H1 (cell line): ENCODE measurements at regions not wholly inside any gene's neighbourhood (a gene's known extent, or its start where the extent isn't known, plus 50 kb on each side); places are given as distances from the start of the nearest gene placed in this dataset.

Experiments used
- CTCF ChIA-PET: fragments of 300-600 bp; sonication (Branson Sonifier 250); formaldehyde crosslinking; loops from one replicate; lab custom pipeline; 2021; ENCODE audit not compliant: partially characterized antibody; lab: Charles Lee
- POLR2A ChIA-PET: fragments of 300-600 bp; sonication (Branson Sonifier 250); formaldehyde crosslinking; loops from one replicate; lab custom pipeline; 2021; ENCODE audit warnings: inconsistent platforms; ENCODE audit not compliant: partially characterized antibody; lab: Charles Lee
- DNase-seq, 2 experiments: peaks; one replicate each; pipeline versions ENCODE4 v3.0.0 to v3.0.0-alpha.2; 2010 to 2022; ENCODE audit warnings: low spot score in 2 of 2, low read depth in 1 of 2, mixed read lengths in 1 of 2
- FAIRE-seq: peaks from 2 replicates; lab custom pipeline; 2011; peaks lifted over from hg19 to GRCh38; lab: Jason Lieb, UNC
- H2AFZ ChIP-seq: 2 replicates; pipeline ENCODE4 v1.8.1; 2012; ENCODE audit warnings: low read length, inconsistent platforms
- H2AK5ac ChIP-seq: 2 replicates; pipeline ENCODE4 v1.6.1; 2013; ENCODE audit warnings: low read depth, low read length
- H2BK120ac ChIP-seq: replicated peaks from 2 replicates; pipeline ENCODE3; 2013; ENCODE audit warnings: low read depth, low read length, inconsistent platforms
- H2BK12ac ChIP-seq: 2 replicates; pipeline ENCODE4 v1.6.1; 2013; ENCODE audit warnings: low read depth, low read length
- H2BK15ac ChIP-seq: 2 replicates; pipeline ENCODE4 v1.6.1; 2013; ENCODE audit warnings: low read length
- H2BK20ac ChIP-seq: 2 replicates; pipeline ENCODE4 v1.6.1; 2013; ENCODE audit warnings: low read length
- H2BK5ac ChIP-seq: 2 replicates; pipeline ENCODE4 v1.6.1; 2013; ENCODE audit warnings: low read depth, low read length
- H3K14ac ChIP-seq: 2 replicates; pipeline ENCODE4 v1.6.1; 2013; ENCODE audit warnings: inconsistent platforms; ENCODE audit not compliant: insufficient read length
- H3K18ac ChIP-seq: 2 replicates; pipeline ENCODE4 v1.6.1; 2013; ENCODE audit warnings: low read length; ENCODE audit errors: extremely low read depth
- H3K23ac ChIP-seq: 2 replicates; pipeline ENCODE4 v1.6.1; 2013; ENCODE audit warnings: inconsistent platforms; ENCODE audit not compliant: insufficient read length
- H3K23me2 ChIP-seq: 2 replicates; pipeline ENCODE4 v1.6.1; 2013; ENCODE audit warnings: low read depth, low read length
- H3K27ac ChIP-seq: 2 replicates; pipeline ENCODE4 v1.6.1; 2011; ENCODE audit warnings: low read depth, low read length, inconsistent platforms
- H3K27me3 ChIP-seq, 4 experiments: replicated peaks in 1 of 4; 1 replicate in 1 of 4; 2 replicates in 3 of 4; pipeline versions ENCODE4 v1.6.1 to v1.8.1; 2011 to 2013; ENCODE audit warnings: low read length in 3 of 4, mild to moderate bottlenecking in 3 of 4, inconsistent platforms in 2 of 4, mixed read lengths in 2 of 4, moderate library complexity in 1 of 4; ENCODE audit not compliant: control insufficient read depth in 3 of 4, insufficient read depth in 3 of 4; ENCODE audit errors: extremely low read depth in 1 of 4
- H3K36me3 ChIP-seq, 4 experiments: 2 replicates each; pipeline versions ENCODE4 v1.6.1 to v1.8.1; 2011 to 2013; ENCODE audit warnings: mild to moderate bottlenecking in 4 of 4, low read length in 3 of 4, moderate library complexity in 2 of 4, control low read depth in 1 of 4, inconsistent platforms in 1 of 4; ENCODE audit not compliant: insufficient read depth in 4 of 4, control insufficient read depth in 2 of 4
- H3K4ac ChIP-seq: replicated peaks from 2 replicates; pipeline ENCODE3; 2013; ENCODE audit warnings: low read length, low read depth, mixed read lengths, inconsistent platforms; ENCODE audit not compliant: insufficient read length
- H3K4me1 ChIP-seq, 4 experiments: replicated peaks in 1 of 4; 1 replicate in 1 of 4; 2 replicates in 3 of 4; pipeline versions ENCODE4 v1.6.1 to v1.8.1; 2011 to 2013; ENCODE audit warnings: low read length in 3 of 4, inconsistent platforms in 2 of 4, mixed read lengths in 1 of 4; ENCODE audit not compliant: insufficient read depth in 4 of 4, control insufficient read depth in 3 of 4
- H3K4me2 ChIP-seq, 2 experiments: 2 replicates each; pipeline versions ENCODE4 v1.6.1 to v1.8.1; 2011 to 2013; ENCODE audit warnings: low read depth in 2 of 2, low read length in 2 of 2, control low read depth in 1 of 2, inconsistent platforms in 1 of 2, mild to moderate bottlenecking in 1 of 2; ENCODE audit not compliant: insufficient read depth in 1 of 2
- H3K4me3 ChIP-seq, 4 experiments: fragments of 200-600, 300-600 bp in 1 of 4; sonication (generic), shearing (Covaris generic), sonication (Bioruptor Twin) in 1 of 4; 2 replicates each; pipeline versions ENCODE4 v1.5.1 to v1.8.1; 2011 to 2016; ENCODE audit warnings: low read length in 4 of 4, low read depth in 3 of 4, control low read depth in 2 of 4, inconsistent platforms in 2 of 4, mild to moderate bottlenecking in 2 of 4, mixed read lengths in 1 of 4, moderate library complexity in 1 of 4; ENCODE audit not compliant: insufficient read depth in 2 of 4; ENCODE audit errors: extremely low read depth in 1 of 4
- H3K56ac ChIP-seq: replicated peaks from 2 replicates; pipeline ENCODE3; 2013; ENCODE audit warnings: low read depth, mild to moderate bottlenecking, mixed read lengths, low read length, inconsistent platforms; ENCODE audit not compliant: insufficient read length
- H3K79me1 ChIP-seq: 2 replicates; pipeline ENCODE4 v1.6.1; 2013; ENCODE audit warnings: low read depth, low read length, control low read depth
- H3K79me2 ChIP-seq, 2 experiments: 2 replicates each; pipeline versions ENCODE4 v1.6.1 to v1.8.1; 2012 to 2013; ENCODE audit warnings: low read length in 2 of 2, mild to moderate bottlenecking in 2 of 2, inconsistent platforms in 1 of 2; ENCODE audit not compliant: insufficient read depth in 2 of 2, control insufficient read depth in 1 of 2
- H3K9ac ChIP-seq, 4 experiments: replicated peaks in 1 of 4; 1 replicate in 1 of 4; 2 replicates in 3 of 4; pipeline versions ENCODE4 v1.6.1 to v1.8.1; 2011 to 2013; ENCODE audit warnings: low read depth in 3 of 4, low read length in 3 of 4, control low read depth in 2 of 4, mild to moderate bottlenecking in 2 of 4, moderate library complexity in 2 of 4, inconsistent platforms in 1 of 4; ENCODE audit errors: extremely low read depth in 1 of 4
- H3K9me3 ChIP-seq, 2 experiments: 2 replicates each; pipeline versions ENCODE4 v1.6.1 to v1.8.1; 2012 to 2013; ENCODE audit warnings: mild to moderate bottlenecking in 2 of 2, moderate library complexity in 2 of 2, control low read depth in 1 of 2, inconsistent platforms in 1 of 2, low read depth in 1 of 2, low read length in 1 of 2, mixed read lengths in 1 of 2; ENCODE audit not compliant: insufficient read depth in 2 of 2
- H4K20me1 ChIP-seq, 2 experiments: replicated peaks in 1 of 2; 2 replicates each; pipeline versions ENCODE3 to v1.8.1; 2011 to 2013; ENCODE audit warnings: inconsistent platforms in 2 of 2, low read length in 2 of 2, mild to moderate bottlenecking in 1 of 2; ENCODE audit not compliant: insufficient read depth in 2 of 2, control insufficient read depth in 1 of 2
- H4K5ac ChIP-seq: 2 replicates; pipeline ENCODE4 v1.6.1; 2013; ENCODE audit warnings: low read length, low read depth, mixed read lengths, inconsistent platforms; ENCODE audit not compliant: insufficient read length
- H4K8ac ChIP-seq: 2 replicates; pipeline ENCODE4 v1.8.0; 2013; ENCODE audit warnings: mild to moderate bottlenecking, moderate library complexity, low read length, inconsistent platforms; ENCODE audit not compliant: insufficient read depth; ENCODE audit errors: extremely low read depth
- H4K91ac ChIP-seq: replicated peaks from 2 replicates; pipeline ENCODE3; 2013; ENCODE audit warnings: low read length, mixed read lengths, inconsistent platforms; ENCODE audit not compliant: insufficient read length
- BCL11A ChIP-seq, 2 experiments: IDR thresholded peaks; one replicate each; pipeline ENCODE4 v1.6.1; 2011; ENCODE audit warnings: low read depth in 2 of 2, low read length in 2 of 2, mild to moderate bottlenecking in 2 of 2
- CBX5 ChIP-seq: fragments of 300-800, 300-1000 bp; sonication (generic); IDR thresholded peaks from 2 replicates; pipeline ENCODE4 v1.7.1; 2016; ENCODE audit warnings: antibody characterized with exemption, low read length, low read depth
- CBX8 ChIP-seq: fragments of 300-800, 300-1000 bp; sonication (generic); IDR thresholded peaks from 2 replicates; pipeline ENCODE4 v1.7.1; 2016; ENCODE audit warnings: low read depth, low read length, borderline replicate concordance
- CTBP2 ChIP-seq: IDR thresholded peaks from 2 replicates; pipeline ENCODE4 v1.7.0; 2011; ENCODE audit warnings: borderline replicate concordance, mild to moderate bottlenecking, moderate library complexity, mixed read lengths, low read length; ENCODE audit not compliant: insufficient read depth, insufficient read length
- EGR1 ChIP-seq: IDR thresholded peaks from 2 replicates; pipeline ENCODE4 v1.6.1; 2011; ENCODE audit warnings: low read depth, low read length, borderline replicate concordance
- EP300 ChIP-seq, 2 experiments: IDR thresholded peaks; 1 replicate in 1 of 2; 2 replicates in 1 of 2; pipeline ENCODE4 v1.6.1; 2011 to 2012; ENCODE audit warnings: low read depth in 2 of 2, low read length in 2 of 2, mild to moderate bottlenecking in 2 of 2, borderline replicate concordance in 1 of 2, inconsistent platforms in 1 of 2, moderate library complexity in 1 of 2
- GTF2F1 ChIP-seq: IDR thresholded peaks from 2 replicates; pipeline ENCODE4 v1.6.1; 2012; ENCODE audit warnings: low read depth, low read length, improper control_type of control experiment, borderline replicate concordance
- NANOG ChIP-seq: IDR thresholded peaks from 2 replicates; pipeline ENCODE4 v1.6.1; 2011; ENCODE audit warnings: low read length, low read depth, mild to moderate bottlenecking, inconsistent platforms; ENCODE audit not compliant: insufficient read depth, poor library complexity, severe bottlenecking
- POLR2AphosphoS5 ChIP-seq: IDR thresholded peaks from 2 replicates; pipeline ENCODE4 v1.6.1; 2011; ENCODE audit warnings: low read depth, low read length
- RAD21 ChIP-seq, 2 experiments: IDR thresholded peaks in 1 of 2; conservative IDR thresholded peaks in 1 of 2; 2 replicates each; pipeline ENCODE4 v1.6.1; 2011; ENCODE audit warnings: low read depth in 2 of 2, low read length in 2 of 2, improper control_type of control experiment in 1 of 2, inconsistent platforms in 1 of 2, mild to moderate bottlenecking in 1 of 2, moderate library complexity in 1 of 2
- TF ChIP-seq, protein P1 (sequence below): IDR thresholded peaks from 2 replicates; pipeline ENCODE4 v1.6.1; 2011; ENCODE audit warnings: low read depth, mild to moderate bottlenecking, low read length; ENCODE audit not compliant: insufficient read depth

DNA sequence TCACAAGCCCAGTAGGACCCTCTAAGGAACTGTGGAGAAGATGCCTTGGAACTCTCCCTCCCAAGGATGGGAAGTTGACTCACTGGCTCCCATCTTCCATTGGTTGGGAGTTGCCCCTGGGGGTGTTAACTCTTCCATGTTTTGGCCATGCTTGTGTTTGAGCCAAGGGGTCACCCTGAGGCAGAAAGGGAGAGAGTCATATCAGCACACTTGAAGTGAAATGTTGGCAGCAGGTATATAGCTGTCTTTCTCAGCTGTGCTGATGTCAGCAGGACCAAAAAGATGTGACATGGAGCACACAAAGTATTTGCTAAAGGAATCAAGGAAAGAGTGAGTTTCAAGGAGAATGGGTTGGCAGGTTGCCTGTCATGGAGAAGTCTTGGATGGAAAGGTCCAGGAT lies 359.4 kb downstream of the RPS24 start:
- DNase-seq (no peak), FAIRE-seq (no peak)
- no peak overlapping the region for H2BK12ac ChIP-seq
- H3K23me2 ChIP-seq, result no peaks in the 10 kb centered on the region; the same call in 1 of the 2 replicates
- TF ChIP-seq RAD21 (IDR thresholded peaks at IDR 0.05 in 1 of 2, conservative IDR thresholded peaks at IDR 0.05 in 1 of 2; ENCODE audit: low read depth in 2 of 2, low read length in 2 of 2) (no peak), GTF2F1 (no peak), CTBP2 (no peak), CBX5 (no peak), EGR1 (no peak), EP300 (IDR thresholded peaks at IDR 0.05; ENCODE audit: borderline replicate concordance in 1 of 2, low read depth in 2 of 2, low read length in 2 of 2) (no peak), NANOG (no peak), CBX8 (no peak), POLR2AphosphoS5 (no peak), BCL11A (IDR thresholded peaks at IDR 0.05; ENCODE audit: low read depth in 2 of 2, low read length in 2 of 2) (no peak)
- TF ChIP-seq, protein P1, sequence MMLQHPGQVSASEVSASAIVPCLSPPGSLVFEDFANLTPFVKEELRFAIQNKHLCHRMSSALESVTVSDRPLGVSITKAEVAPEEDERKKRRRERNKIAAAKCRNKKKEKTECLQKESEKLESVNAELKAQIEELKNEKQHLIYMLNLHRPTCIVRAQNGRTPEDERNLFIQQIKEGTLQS, result no peak
- H2BK120ac ChIP-seq, result no peak overlapping the region
- H3K14ac ChIP-seq, result no peak overlapping the region
- no peak overlapping the region for H2AK5ac ChIP-seq
- CTCF ChIA-PET, result no interaction called here
- H3K27ac ChIP-seq, result no peak overlapping the region
- peaks cover 0 to 2% (median 0%) of the 10 kb centered on the region in 4 experiments; a peak in 1 of 7 replicates for H3K27me3 ChIP-seq
- no peaks in the 10 kb centered on the region for H3K79me1 ChIP-seq
- no peak overlapping the region for H3K4ac ChIP-seq
- no peak overlapping the region for H4K5ac ChIP-seq
- no peak overlapping the region for H3K56ac ChIP-seq
- no peaks in the 10 kb centered on the region for H3K79me2 ChIP-seq
- no peak overlapping the region for H3K9ac ChIP-seq
- no peaks in the 10 kb centered on the region for H3K9me3 ChIP-seq
- no peak overlapping the region for H4K91ac ChIP-seq
- no peak overlapping the region for H2BK15ac ChIP-seq
- H3K4me1 ChIP-seq, result peaks cover 0 to 2% (median 1%) of the 10 kb centered on the region in 4 experiments; a peak in 2 of 7 replicates
- no peak overlapping the region for H2AFZ ChIP-seq
- H3K4me3 ChIP-seq, result no peak overlapping the region
- no peak overlapping the region for H2BK5ac ChIP-seq
- H4K8ac ChIP-seq, result no peak overlapping the region
- H3K4me2 ChIP-seq, result no peak overlapping the region
- H4K20me1 ChIP-seq, result no peaks in the 10 kb centered on the region
- POLR2A ChIA-PET, result no interaction called here
- no peaks in the 10 kb centered on the region for H3K36me3 ChIP-seq
- H3K23ac ChIP-seq, result no peak overlapping the region
- no peak overlapping the region for H3K18ac ChIP-seq
- no peak overlapping the region for H2BK20ac ChIP-seq
